H1 (cell line): ENCODE measurements at regions not wholly inside any gene's neighbourhood (a gene's known extent, or its start where the extent isn't known, plus 50 kb on each side); places are given as distances from the start of the nearest gene placed in this dataset.

Experiments
- CTCF ChIA-PET: fragments of 300-600 bp; sonication (Branson Sonifier 250); formaldehyde crosslinking; loops from one replicate; lab custom pipeline; 2021; ENCODE audit not compliant: partially characterized antibody; lab: Charles Lee
- POLR2A ChIA-PET: fragments of 300-600 bp; sonication (Branson Sonifier 250); formaldehyde crosslinking; loops from one replicate; lab custom pipeline; 2021; ENCODE audit warnings: inconsistent platforms; ENCODE audit not compliant: partially characterized antibody; lab: Charles Lee
- DNase-seq, 2 experiments: peaks; one replicate each; pipeline versions ENCODE4 v3.0.0 to v3.0.0-alpha.2; 2010 to 2022; ENCODE audit warnings: low spot score in 2 of 2, low read depth in 1 of 2, mixed read lengths in 1 of 2
- FAIRE-seq: peaks from 2 replicates; lab custom pipeline; 2011; peaks lifted over from hg19 to GRCh38; lab: Jason Lieb, UNC
- H2AFZ ChIP-seq: 2 replicates; pipeline ENCODE4 v1.8.1; 2012; ENCODE audit warnings: low read length, inconsistent platforms
- H2AK5ac ChIP-seq: 2 replicates; pipeline ENCODE4 v1.6.1; 2013; ENCODE audit warnings: low read depth, low read length
- H2BK120ac ChIP-seq: replicated peaks from 2 replicates; pipeline ENCODE3; 2013; ENCODE audit warnings: low read depth, low read length, inconsistent platforms
- H2BK12ac ChIP-seq: 2 replicates; pipeline ENCODE4 v1.6.1; 2013; ENCODE audit warnings: low read depth, low read length
- H2BK15ac ChIP-seq: 2 replicates; pipeline ENCODE4 v1.6.1; 2013; ENCODE audit warnings: low read length
- H2BK20ac ChIP-seq: 2 replicates; pipeline ENCODE4 v1.6.1; 2013; ENCODE audit warnings: low read length
- H2BK5ac ChIP-seq: 2 replicates; pipeline ENCODE4 v1.6.1; 2013; ENCODE audit warnings: low read depth, low read length
- H3K14ac ChIP-seq: 2 replicates; pipeline ENCODE4 v1.6.1; 2013; ENCODE audit warnings: inconsistent platforms; ENCODE audit not compliant: insufficient read length
- H3K18ac ChIP-seq: 2 replicates; pipeline ENCODE4 v1.6.1; 2013; ENCODE audit warnings: low read length; ENCODE audit errors: extremely low read depth
- H3K23ac ChIP-seq: 2 replicates; pipeline ENCODE4 v1.6.1; 2013; ENCODE audit warnings: inconsistent platforms; ENCODE audit not compliant: insufficient read length
- H3K23me2 ChIP-seq: 2 replicates; pipeline ENCODE4 v1.6.1; 2013; ENCODE audit warnings: low read depth, low read length
- H3K27ac ChIP-seq: 2 replicates; pipeline ENCODE4 v1.6.1; 2011; ENCODE audit warnings: low read depth, low read length, inconsistent platforms
- H3K27me3 ChIP-seq, 4 experiments: replicated peaks in 1 of 4; 1 replicate in 1 of 4; 2 replicates in 3 of 4; pipeline versions ENCODE4 v1.6.1 to v1.8.1; 2011 to 2013; ENCODE audit warnings: low read length in 3 of 4, mild to moderate bottlenecking in 3 of 4, inconsistent platforms in 2 of 4, mixed read lengths in 2 of 4, moderate library complexity in 1 of 4; ENCODE audit not compliant: control insufficient read depth in 3 of 4, insufficient read depth in 3 of 4; ENCODE audit errors: extremely low read depth in 1 of 4
- H3K36me3 ChIP-seq, 4 experiments: 2 replicates each; pipeline versions ENCODE4 v1.6.1 to v1.8.1; 2011 to 2013; ENCODE audit warnings: mild to moderate bottlenecking in 4 of 4, low read length in 3 of 4, moderate library complexity in 2 of 4, control low read depth in 1 of 4, inconsistent platforms in 1 of 4; ENCODE audit not compliant: insufficient read depth in 4 of 4, control insufficient read depth in 2 of 4
- H3K4ac ChIP-seq: replicated peaks from 2 replicates; pipeline ENCODE3; 2013; ENCODE audit warnings: low read length, low read depth, mixed read lengths, inconsistent platforms; ENCODE audit not compliant: insufficient read length
- H3K4me1 ChIP-seq, 4 experiments: replicated peaks in 1 of 4; 1 replicate in 1 of 4; 2 replicates in 3 of 4; pipeline versions ENCODE4 v1.6.1 to v1.8.1; 2011 to 2013; ENCODE audit warnings: low read length in 3 of 4, inconsistent platforms in 2 of 4, mixed read lengths in 1 of 4; ENCODE audit not compliant: insufficient read depth in 4 of 4, control insufficient read depth in 3 of 4
- H3K4me2 ChIP-seq, 2 experiments: 2 replicates each; pipeline versions ENCODE4 v1.6.1 to v1.8.1; 2011 to 2013; ENCODE audit warnings: low read depth in 2 of 2, low read length in 2 of 2, control low read depth in 1 of 2, inconsistent platforms in 1 of 2, mild to moderate bottlenecking in 1 of 2; ENCODE audit not compliant: insufficient read depth in 1 of 2
- H3K4me3 ChIP-seq, 4 experiments: fragments of 200-600, 300-600 bp in 1 of 4; sonication (generic), shearing (Covaris generic), sonication (Bioruptor Twin) in 1 of 4; 2 replicates each; pipeline versions ENCODE4 v1.5.1 to v1.8.1; 2011 to 2016; ENCODE audit warnings: low read length in 4 of 4, low read depth in 3 of 4, control low read depth in 2 of 4, inconsistent platforms in 2 of 4, mild to moderate bottlenecking in 2 of 4, mixed read lengths in 1 of 4, moderate library complexity in 1 of 4; ENCODE audit not compliant: insufficient read depth in 2 of 4; ENCODE audit errors: extremely low read depth in 1 of 4
- H3K56ac ChIP-seq: replicated peaks from 2 replicates; pipeline ENCODE3; 2013; ENCODE audit warnings: low read depth, mild to moderate bottlenecking, mixed read lengths, low read length, inconsistent platforms; ENCODE audit not compliant: insufficient read length
- H3K79me1 ChIP-seq: 2 replicates; pipeline ENCODE4 v1.6.1; 2013; ENCODE audit warnings: low read depth, low read length, control low read depth
- H3K79me2 ChIP-seq, 2 experiments: 2 replicates each; pipeline versions ENCODE4 v1.6.1 to v1.8.1; 2012 to 2013; ENCODE audit warnings: low read length in 2 of 2, mild to moderate bottlenecking in 2 of 2, inconsistent platforms in 1 of 2; ENCODE audit not compliant: insufficient read depth in 2 of 2, control insufficient read depth in 1 of 2
- H3K9ac ChIP-seq, 4 experiments: replicated peaks in 1 of 4; 1 replicate in 1 of 4; 2 replicates in 3 of 4; pipeline versions ENCODE4 v1.6.1 to v1.8.1; 2011 to 2013; ENCODE audit warnings: low read depth in 3 of 4, low read length in 3 of 4, control low read depth in 2 of 4, mild to moderate bottlenecking in 2 of 4, moderate library complexity in 2 of 4, inconsistent platforms in 1 of 4; ENCODE audit errors: extremely low read depth in 1 of 4
- H3K9me3 ChIP-seq, 2 experiments: 2 replicates each; pipeline versions ENCODE4 v1.6.1 to v1.8.1; 2012 to 2013; ENCODE audit warnings: mild to moderate bottlenecking in 2 of 2, moderate library complexity in 2 of 2, control low read depth in 1 of 2, inconsistent platforms in 1 of 2, low read depth in 1 of 2, low read length in 1 of 2, mixed read lengths in 1 of 2; ENCODE audit not compliant: insufficient read depth in 2 of 2
- H4K20me1 ChIP-seq, 2 experiments: replicated peaks in 1 of 2; 2 replicates each; pipeline versions ENCODE3 to v1.8.1; 2011 to 2013; ENCODE audit warnings: inconsistent platforms in 2 of 2, low read length in 2 of 2, mild to moderate bottlenecking in 1 of 2; ENCODE audit not compliant: insufficient read depth in 2 of 2, control insufficient read depth in 1 of 2
- H4K5ac ChIP-seq: 2 replicates; pipeline ENCODE4 v1.6.1; 2013; ENCODE audit warnings: low read length, low read depth, mixed read lengths, inconsistent platforms; ENCODE audit not compliant: insufficient read length
- H4K8ac ChIP-seq: 2 replicates; pipeline ENCODE4 v1.8.0; 2013; ENCODE audit warnings: mild to moderate bottlenecking, moderate library complexity, low read length, inconsistent platforms; ENCODE audit not compliant: insufficient read depth; ENCODE audit errors: extremely low read depth
- H4K91ac ChIP-seq: replicated peaks from 2 replicates; pipeline ENCODE3; 2013; ENCODE audit warnings: low read length, mixed read lengths, inconsistent platforms; ENCODE audit not compliant: insufficient read length
- CTBP2 ChIP-seq: IDR thresholded peaks from 2 replicates; pipeline ENCODE4 v1.7.0; 2011; ENCODE audit warnings: borderline replicate concordance, mild to moderate bottlenecking, moderate library complexity, mixed read lengths, low read length; ENCODE audit not compliant: insufficient read depth, insufficient read length
- FOSL1 ChIP-seq: IDR thresholded peaks from 2 replicates; pipeline ENCODE4 v1.6.1; 2011; ENCODE audit warnings: mild to moderate bottlenecking, low read depth, low read length, moderate library complexity; ENCODE audit not compliant: insufficient read depth
- JUND ChIP-seq: IDR thresholded peaks from 2 replicates; pipeline ENCODE4 v1.6.1; 2011; ENCODE audit warnings: mild to moderate bottlenecking, improper control_type of control experiment, low read length
- MAFK ChIP-seq: IDR thresholded peaks from 2 replicates; pipeline ENCODE4 v1.6.1; 2012; ENCODE audit warnings: low read depth, mild to moderate bottlenecking, improper control_type of control experiment, low read length
- NRF1 ChIP-seq: IDR thresholded peaks from 2 replicates; pipeline ENCODE4 v1.6.1; 2011; ENCODE audit warnings: mild to moderate bottlenecking, low read depth, low read length, improper control_type of control experiment
- SUZ12 ChIP-seq: fragments of 200-600 bp; sonication (generic); IDR thresholded peaks from 2 replicates; pipeline ENCODE4 v1.6.1; 2012; ENCODE audit warnings: mild to moderate bottlenecking, inconsistent platforms, low read length, moderate library complexity, mixed read lengths
- TAF7 ChIP-seq: optimal IDR thresholded peaks from 2 replicates; pipeline ENCODE3; 2011; ENCODE audit warnings: low read depth, mild to moderate bottlenecking, inconsistent platforms, low read length, moderate library complexity, borderline replicate concordance
- WGBS, 2 experiments: shearing (Covaris generic) in 1 of 2; methylation state at CpG; one replicate each; pipeline versions ENCODE4 v1.1.6 to v1.1.7; 2013 to 2015; ENCODE audit warnings: low lambda C conversion rate in 2 of 2, mixed read lengths in 2 of 2, inconsistent platforms in 1 of 2, low coverage in 1 of 2, missing lambda C conversion rate in 1 of 2; ENCODE audit not compliant: insufficient replicate concordance in 2 of 2, insufficient coverage in 1 of 2, insufficient read length in 1 of 2; ENCODE audit errors: extremely low coverage in 1 of 2, missing lambda C conversion rate in 1 of 2; 5-methylcytosine and 5-hydroxymethylcytosine counted together
- TF ChIP-seq, protein P1 (sequence below): IDR thresholded peaks from 2 replicates; pipeline ENCODE4 v1.6.1; 2012; ENCODE audit warnings: low read length, inconsistent platforms

DNA sequence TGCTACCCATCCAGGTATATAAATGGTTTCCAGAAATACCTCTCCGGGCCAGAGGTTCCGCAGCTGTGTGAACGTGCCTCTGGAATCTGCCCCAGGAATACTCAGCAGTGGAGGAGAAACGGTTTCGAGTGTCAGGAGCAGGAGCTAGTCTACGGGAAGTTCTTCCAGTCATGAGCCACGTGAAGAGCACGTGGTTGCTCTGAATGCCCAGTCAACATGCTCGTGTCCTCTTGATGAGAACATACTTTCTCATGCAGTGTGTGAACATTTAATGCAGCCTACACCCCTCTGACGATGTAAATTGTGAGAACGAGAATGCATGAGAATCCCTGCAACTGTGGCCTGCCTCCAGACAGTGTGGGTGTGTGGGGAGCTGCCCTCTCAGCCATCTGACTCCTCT, 277.0 kb upstream of the SHH start:
- Histone ChIP-seq H3K9me3 (no peaks in the 10 kb centered on the region), H4K5ac (no peak overlapping the region), H3K27ac (no peak overlapping the region), H3K9ac (no peak overlapping the region), H2AFZ (no peak overlapping the region), H3K23ac (no peak overlapping the region), H3K4ac (no peak overlapping the region), H3K4me2 (no peak overlapping the region), H4K20me1 (no peaks in the 10 kb centered on the region), H2BK12ac (no peak overlapping the region), H2BK15ac (no peak overlapping the region), H3K23me2 (no peaks in the 10 kb centered on the region), H3K79me2 (no peaks in the 10 kb centered on the region), H2BK120ac (no peak overlapping the region), H3K56ac (no peak overlapping the region), H2BK20ac (no peak overlapping the region)
- CTCF ChIA-PET, result interaction anchor here (0.7 kb wide), 2 partner anchors 50 to 610 kb away, joined by 3 to 4 read pairs; no protein-coding TSS in a partner anchor
- POLR2A ChIA-PET, result no interaction called here
- no peak for TF ChIP-seq JUND
- no peak for TF ChIP-seq TAF7
- TF ChIP-seq FOSL1, result no peak
- TF ChIP-seq, protein P1, sequence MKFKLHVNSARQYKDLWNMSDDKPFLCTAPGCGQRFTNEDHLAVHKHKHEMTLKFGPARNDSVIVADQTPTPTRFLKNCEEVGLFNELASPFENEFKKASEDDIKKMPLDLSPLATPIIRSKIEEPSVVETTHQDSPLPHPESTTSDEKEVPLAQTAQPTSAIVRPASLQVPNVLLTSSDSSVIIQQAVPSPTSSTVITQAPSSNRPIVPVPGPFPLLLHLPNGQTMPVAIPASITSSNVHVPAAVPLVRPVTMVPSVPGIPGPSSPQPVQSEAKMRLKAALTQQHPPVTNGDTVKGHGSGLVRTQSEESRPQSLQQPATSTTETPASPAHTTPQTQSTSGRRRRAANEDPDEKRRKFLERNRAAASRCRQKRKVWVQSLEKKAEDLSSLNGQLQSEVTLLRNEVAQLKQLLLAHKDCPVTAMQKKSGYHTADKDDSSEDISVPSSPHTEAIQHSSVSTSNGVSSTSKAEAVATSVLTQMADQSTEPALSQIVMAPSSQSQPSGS, result no peak
- no peak for TF ChIP-seq MAFK
- TF ChIP-seq NRF1, result no peak
- no peak for TF ChIP-seq CTBP2
- no peak for TF ChIP-seq SUZ12
- TF ChIP-seq, all 59 proteins: peak for 0
- Histone ChIP-seq H4K8ac (no peak overlapping the region), H3K79me1 (no peaks in the 10 kb centered on the region), H3K27me3 (no peaks in the 10 kb centered on the region), H3K36me3 (no peaks in the 10 kb centered on the region), H2BK5ac (no peak overlapping the region), H4K91ac (no peak overlapping the region), H3K4me1 (peaks cover 0 to 4% (median 0%) of the 10 kb centered on the region in 4 experiments; a peak in 1 of 7 replicates), H3K14ac (no peak overlapping the region), H3K4me3 (no peak overlapping the region), H3K18ac (no peak overlapping the region), H2AK5ac (no peak overlapping the region)
- FAIRE-seq, result no peak
- WGBS, 2 experiments, result 86% methylated on average over 11 of the region's 11 CpGs; no CpG with 5 or more reads in 1 of the 2 experiments
- no peak for DNase-seq
